ENCODE measurements at regions not wholly inside any gene's neighbourhood (a gene's known extent, or its start where the extent isn't known, plus 50 kb on each side); places are given as distances from the start of the nearest gene placed in this dataset.
"Not testable (repeated sequence)": the region's sequence is repeated elsewhere in the genome, so short reads cannot be mapped to it uniquely, and the experiment has no call there.

DNA sequence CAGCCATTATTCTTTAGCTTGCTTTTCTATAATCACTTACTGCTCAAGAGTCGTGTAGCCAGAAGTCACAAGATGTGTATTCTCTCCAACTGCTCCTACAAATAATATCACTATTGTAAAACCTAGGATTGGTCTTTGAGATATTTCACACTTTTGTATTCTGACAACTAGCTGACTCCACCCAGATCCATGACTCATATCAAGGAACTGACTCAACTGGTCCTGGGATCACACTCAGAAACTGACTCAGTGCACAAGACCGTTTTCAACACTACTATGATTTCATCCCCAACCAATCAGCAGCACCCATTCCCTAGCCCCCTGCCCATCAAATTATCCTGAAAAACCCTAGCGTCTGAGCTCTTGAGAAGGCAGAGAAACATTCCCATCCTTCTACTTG is 56.5 kb upstream of the ORC5 start:
- no peak for DNase-seq (ENCODE audit: low read depth)

GRCh38 chr7:104267701-104268368 is 60.0 kb upstream of the ORC5 start:
- DNase-seq (ENCODE audit: low read depth) = peak; percentile 46

GRCh38 chr7:104271948-104272347 is 56.5 kb upstream of the LHFPL3 start:
- no peak for DNase-seq (ENCODE audit: low read depth)

GRCh38 chr7:104272767-104273384 is 55.5 kb upstream of the LHFPL3 start:
- DNase-seq (ENCODE audit: low read depth) = peak; percentile 63

DNA sequence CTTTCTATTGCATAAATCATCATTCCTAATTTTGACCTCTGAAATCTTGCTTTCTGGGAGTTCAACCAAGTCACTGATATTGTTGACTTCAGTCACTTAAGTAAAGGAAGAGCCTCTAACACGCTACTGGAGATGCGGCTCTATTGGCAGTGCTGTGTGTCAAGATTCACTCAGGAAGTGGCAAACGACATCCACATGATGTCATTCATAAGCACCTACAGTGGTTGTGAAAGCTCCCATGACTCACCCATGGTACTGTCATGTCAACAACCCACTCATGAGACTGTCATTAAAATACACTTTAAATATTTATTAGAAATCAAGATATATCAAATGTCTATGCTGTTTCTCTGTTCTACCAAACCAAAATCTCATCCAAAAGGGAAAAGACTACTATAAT is 52.5 kb upstream of the LHFPL3 start:
- DNase-seq (ENCODE audit: low read depth) = peak; percentile 16

DNA sequence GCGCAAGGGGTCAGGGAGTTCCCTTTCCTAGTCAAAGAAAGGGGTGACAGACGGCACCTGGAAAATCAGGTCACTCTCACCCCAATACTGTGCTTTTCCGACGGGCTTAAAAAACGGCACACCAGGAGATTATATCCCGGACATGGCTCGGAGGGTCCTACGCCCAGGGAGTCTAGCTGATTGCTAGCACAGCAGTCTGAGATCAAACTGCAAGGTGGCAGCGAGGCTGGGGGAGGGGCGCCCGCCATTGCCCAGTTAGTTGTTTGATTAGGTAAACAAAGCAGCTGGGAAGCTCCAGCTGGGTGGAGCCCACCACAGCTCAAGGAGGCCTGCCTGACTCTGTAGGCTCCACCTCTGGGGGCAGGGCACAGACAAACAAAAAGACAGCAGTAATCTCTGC is 51.7 kb upstream of the LHFPL3 start:
- not testable (repeated sequence) for DNase-seq (ENCODE audit: low read depth)

All from renal cortical epithelial cell (primary cell).